MM.1S (cell line): ENCODE measurements at regions not wholly inside any gene's neighbourhood (a gene's known extent, or its start where the extent isn't known, plus 50 kb on each side); places are given as distances from the start of the nearest gene placed in this dataset.

Source experiments
- DNase-seq: peaks from one replicate; pipeline ENCODE4 v3.0.0-alpha.2; 2015
- H2AFZ ChIP-seq: fragments of 300-600 bp; sonication (generic); 2 replicates; pipeline ENCODE4 v1.6.0; 2016; ENCODE audit warnings: antibody characterized with exemption, low read length
- H3F3A ChIP-seq: fragments of 300-600 bp; sonication (generic); 2 replicates; pipeline ENCODE4 v1.6.1; 2016; ENCODE audit warnings: mild to moderate bottlenecking, antibody characterized with exemption, low read length, moderate library complexity, mixed read lengths; ENCODE audit not compliant: insufficient read depth
- H3K27ac ChIP-seq: fragments of 300-600 bp; sonication (generic); 2 replicates; pipeline ENCODE4 v1.5.1; 2016; ENCODE audit warnings: mild to moderate bottlenecking, low read length
- H3K27me3 ChIP-seq: fragments of 300-600 bp; sonication (generic); replicated peaks from 2 replicates; pipeline ENCODE4 v1.6.0; 2016; ENCODE audit warnings: low read length; ENCODE audit not compliant: insufficient read depth
- H3K36me3 ChIP-seq: fragments of 300-600 bp; sonication (generic); replicated peaks from 2 replicates; pipeline ENCODE4 v1.6.1; 2016; ENCODE audit warnings: mild to moderate bottlenecking, low read length, mixed read lengths; ENCODE audit not compliant: insufficient read depth
- H3K4me1 ChIP-seq: fragments of 300-600 bp; sonication (generic); 2 replicates; pipeline ENCODE4 v1.6.1; 2016; ENCODE audit warnings: low read length, mixed read lengths
- H3K4me2 ChIP-seq: fragments of 300-600 bp; sonication (generic); 2 replicates; pipeline ENCODE4 v1.6.0; 2016; ENCODE audit warnings: low read depth, low read length
- H3K4me3 ChIP-seq: fragments of 300-600 bp; sonication (generic); 2 replicates; pipeline ENCODE4 v1.5.1; 2016; ENCODE audit warnings: low read length, mixed read lengths
- H3K79me2 ChIP-seq: fragments of 300-600 bp; sonication (generic); 2 replicates; pipeline ENCODE4 v1.6.1; 2016; ENCODE audit warnings: mixed run types, low read length, mixed read lengths
- H3K9ac ChIP-seq: fragments of 300-600 bp; sonication (generic); 2 replicates; pipeline ENCODE4 v1.6.1; 2016; ENCODE audit warnings: low read length, mixed read lengths
- H3K9me2 ChIP-seq: fragments of 300-600 bp; sonication (generic); replicated peaks from 2 replicates; pipeline ENCODE4 v1.6.1; 2016; ENCODE audit warnings: mild to moderate bottlenecking, low read length, mixed read lengths; ENCODE audit not compliant: insufficient read depth
- H3K9me3 ChIP-seq: fragments of 300-600 bp; sonication (generic); replicated peaks from 2 replicates; pipeline ENCODE4 v1.6.1; 2016; ENCODE audit warnings: mild to moderate bottlenecking, low read length, mixed read lengths; ENCODE audit not compliant: insufficient read depth
- H4K20me1 ChIP-seq: fragments of 300-600 bp; sonication (generic); 2 replicates; pipeline ENCODE4 v1.6.1; 2016; ENCODE audit warnings: mild to moderate bottlenecking, low read length, moderate library complexity, mixed read lengths; ENCODE audit not compliant: insufficient read depth
- CTCF ChIP-seq: fragments of 300-600 bp; sonication (generic); IDR thresholded peaks from 2 replicates; pipeline ENCODE4 v1.5.1; 2016; ENCODE audit warnings: antibody characterized with exemption, low read length, mixed read lengths
- EZH2 ChIP-seq: fragments of 300-600 bp; sonication (generic); optimal IDR thresholded peaks from 2 replicates; pipeline ENCODE3; 2017; ENCODE audit warnings: low read depth, mild to moderate bottlenecking, antibody characterized with exemption, low read length, mixed read lengths
- EZH2phosphoT487 ChIP-seq: fragments of 300-600 bp; sonication (generic); IDR thresholded peaks from 2 replicates; pipeline ENCODE4 v1.6.1; 2018; ENCODE audit warnings: antibody characterized with exemption, low read length

GRCh38 chr7:25967278-25968204, 184.5 kb upstream of the NFE2L3 start:
- Histone ChIP-seq H3K4me3 (peak overlapping the region; percentile 35), H3K9me3 (no peaks in the 10 kb centered on the region), H3K4me1 (peaks cover 83% of the 10 kb centered on the region), H3F3A (peaks cover 73% of the 10 kb centered on the region), H3K27ac (peak overlapping the region; percentile 96), H3K36me3 (no peaks in the 10 kb centered on the region), H3K4me2 (peak overlapping the region; percentile 77), H2AFZ (no peak overlapping the region), H3K27me3 (no peaks in the 10 kb centered on the region), H3K79me2 (peaks cover 12% of the 10 kb centered on the region), H4K20me1 (no peaks in the 10 kb centered on the region), H3K9me2 (no peaks in the 10 kb centered on the region), H3K9ac (peak overlapping the region; percentile 88)
- TF ChIP-seq CTCF (no peak), EZH2 (no peak), EZH2phosphoT487 (no peak)
- DNase-seq: peak; percentile 80

DNA sequence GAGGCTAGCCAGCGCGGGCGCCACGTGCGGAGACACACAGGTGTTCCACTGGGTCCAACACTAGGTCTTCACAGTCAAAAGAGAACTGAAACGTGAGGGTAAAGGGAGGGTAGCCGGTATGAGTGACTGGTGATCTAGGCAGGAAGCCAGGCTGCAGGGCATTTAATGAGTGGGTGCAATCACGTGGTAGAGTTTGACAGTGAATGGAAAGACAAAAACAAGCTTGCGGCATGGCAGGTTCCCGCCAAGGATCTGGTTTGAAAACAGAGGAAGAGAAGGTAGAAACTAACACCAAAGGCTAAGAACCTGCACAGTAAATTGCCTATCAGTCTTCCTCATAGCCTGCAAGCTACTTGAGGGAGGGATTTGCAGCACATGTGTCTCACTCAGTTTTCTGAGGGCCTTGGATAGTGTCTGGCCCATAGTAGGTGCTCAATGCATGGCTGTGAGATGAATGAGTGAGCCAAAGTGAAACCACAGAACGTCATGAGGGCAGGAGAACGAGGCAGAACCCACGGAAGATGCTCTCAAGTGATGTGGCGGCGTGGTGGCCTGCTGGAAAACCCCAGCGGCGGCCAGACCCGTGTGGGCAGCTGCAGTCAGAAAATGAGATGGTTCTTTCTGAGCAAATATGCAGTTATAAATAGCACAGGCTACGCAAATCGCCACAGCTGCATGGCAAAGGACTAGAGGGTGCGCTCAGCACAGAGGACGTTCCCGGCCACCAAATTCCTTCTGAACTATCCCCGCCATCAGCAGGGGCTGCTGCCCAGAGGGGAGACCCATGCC, 183.6 kb upstream of the NFE2L3 start:
- peak overlapping the region; percentile 88 for H3K9ac ChIP-seq

DNA sequence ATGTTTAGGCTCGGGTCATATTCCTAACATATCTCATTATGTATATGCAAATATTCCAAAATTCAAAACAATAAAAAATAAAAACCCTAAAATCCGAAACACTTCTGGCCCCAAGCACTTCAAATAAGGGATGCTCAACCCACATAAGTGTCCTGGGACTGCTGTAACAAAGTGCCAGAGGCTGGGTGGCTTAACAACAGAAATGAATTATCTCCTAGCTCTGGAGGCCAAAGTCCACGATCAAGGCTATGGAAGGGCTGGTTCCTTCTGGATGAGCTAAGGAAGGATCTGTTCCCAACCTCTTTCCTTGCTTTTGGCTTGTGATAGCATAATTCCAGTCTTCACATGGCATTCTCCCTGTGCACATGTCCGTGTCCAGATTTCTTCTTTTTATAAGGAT, 181.6 kb upstream of the NFE2L3 start:
- peaks cover 67% of the 10 kb centered on the region for H3K4me1 ChIP-seq
- H3K4me3 ChIP-seq: no peak overlapping the region
- H3K27me3 ChIP-seq: no peaks in the 10 kb centered on the region
- no peak for DNase-seq
- TF ChIP-seq EZH2phosphoT487: no peak
- TF ChIP-seq CTCF: no peak
- no peak for TF ChIP-seq EZH2
- H4K20me1 ChIP-seq: no peaks in the 10 kb centered on the region
- H2AFZ ChIP-seq: no peak overlapping the region
- H3K9me3 ChIP-seq: no peaks in the 10 kb centered on the region
- no peak overlapping the region for H3K4me2 ChIP-seq
- H3F3A ChIP-seq: peaks cover 52% of the 10 kb centered on the region
- peaks cover 12% of the 10 kb centered on the region for H3K79me2 ChIP-seq
- no peaks in the 10 kb centered on the region for H3K9me2 ChIP-seq
- no peak overlapping the region for H3K9ac ChIP-seq
- peak overlapping the region; percentile 55; the same call in 1 of the 2 replicates for H3K27ac ChIP-seq
- no peaks in the 10 kb centered on the region for H3K36me3 ChIP-seq

More for the DNA sequence above, 183.6 kb upstream of the NFE2L3 start:
- Histone ChIP-seq H3K4me3 (peak overlapping the region; percentile 35), H4K20me1 (no peaks in the 10 kb centered on the region), H2AFZ (peak overlapping the region; percentile 55), H3K9me3 (no peaks in the 10 kb centered on the region), H3K9me2 (no peaks in the 10 kb centered on the region), H3K4me1 (peaks cover 77% of the 10 kb centered on the region), H3K4me2 (peak overlapping the region; percentile 77), H3F3A (peaks cover 71% of the 10 kb centered on the region), H3K27ac (peak overlapping the region; percentile 96), H3K79me2 (peaks cover 12% of the 10 kb centered on the region), H3K36me3 (no peaks in the 10 kb centered on the region), H3K27me3 (no peaks in the 10 kb centered on the region)
- TF ChIP-seq CTCF (peak; percentile 17), EZH2phosphoT487 (no peak)
- peak; percentile 98 for DNase-seq
